H1 (cell line): ENCODE measurements at regions not wholly inside any gene's neighbourhood (a gene's known extent, or its start where the extent isn't known, plus 50 kb on each side); places are given as distances from the start of the nearest gene placed in this dataset.

Experiments used
- BACH1 ChIP-seq: IDR thresholded peaks from 2 replicates; pipeline ENCODE4 v1.6.1; 2012; ENCODE audit warnings: low read length, improper control_type of control experiment
- CHD7 ChIP-seq: fragments of 300-600 bp; sonication (generic); IDR thresholded peaks from 2 replicates; pipeline ENCODE4 v1.7.1; 2012; ENCODE audit warnings: low read length, moderate library complexity, mild to moderate bottlenecking, inconsistent platforms; ENCODE audit not compliant: insufficient replicate concordance
- RAD21 ChIP-seq, 2 experiments: IDR thresholded peaks in 1 of 2; conservative IDR thresholded peaks in 1 of 2; 2 replicates each; pipeline ENCODE4 v1.6.1; 2011; ENCODE audit warnings: low read depth in 2 of 2, low read length in 2 of 2, improper control_type of control experiment in 1 of 2, inconsistent platforms in 1 of 2, mild to moderate bottlenecking in 1 of 2, moderate library complexity in 1 of 2
- SIN3A ChIP-seq, 2 experiments: IDR thresholded peaks in 1 of 2; conservative IDR thresholded peaks in 1 of 2; 2 replicates each; pipeline ENCODE4 v1.6.1; 2011 to 2012; ENCODE audit warnings: low read length in 2 of 2, improper control_type of control experiment in 1 of 2, low read depth in 1 of 2, mild to moderate bottlenecking in 1 of 2
- SIRT6 ChIP-seq: IDR thresholded peaks from one replicate; pipeline ENCODE4 v1.7.1; 2012; ENCODE audit warnings: low read length, inconsistent platforms

GRCh38 chr3:83868909-83869567 lies 1089.8 kb upstream of the CADM2 start (continued):
- TF ChIP-seq CHD7 (no peak), SIN3A (conservative IDR thresholded peaks at IDR 0.05 in 1 of 2, IDR thresholded peaks at IDR 0.05 in 1 of 2; ENCODE audit: low read depth in 1 of 2, low read length in 2 of 2) (no peak), RAD21 (IDR thresholded peaks at IDR 0.05 in 1 of 2, conservative IDR thresholded peaks at IDR 0.05 in 1 of 2; ENCODE audit: low read depth in 2 of 2, low read length in 2 of 2) (no peak), SIRT6 (no peak), BACH1 (no peak)
- TF ChIP-seq, all 59 proteins: peak for 0
